K562 (cell line): ENCODE measurements at regions not wholly inside any gene's neighbourhood (a gene's known extent, or its start where the extent isn't known, plus 50 kb on each side); places are given as distances from the start of the nearest gene placed in this dataset.

Experiments used
- ATAC-seq: fragments of 200-7000 bp; cut with Tn5 transposase; 3 replicates; pipeline ENCODE4 v1.9.1; 2020; ENCODE audit warnings: moderate library complexity
- BruUV-seq: library from RNA; stranded (reverse); fragments of 400-500 nt; replicated peaks from 2 replicates; lab custom pipeline; 2021; lab: Mats Ljungman, UMichigan
- CTCF ChIA-PET: fragments of 300-600 bp; formaldehyde crosslinking; extraction: SDS; loops from one replicate; lab custom pipeline; 2021; ENCODE audit warnings: low intra/inter-chr PET ratio; lab: Yijun Ruan, JAX
- POLR2A ChIA-PET: fragments of 300-600, 350-650 bp; sonication (Branson Sonifier 250); formaldehyde crosslinking; extraction: SDS; loops from one replicate; lab custom pipeline; 2021; ENCODE audit warnings: antibody characterized with exemption, inconsistent platforms; lab: Yijun Ruan, JAX
- DNase-seq, 4 experiments: peaks; one replicate each; pipeline versions ENCODE4 v3.0.0 to v3.0.0-alpha.2; 2011 to 2018; ENCODE audit warnings: low spot score in 3 of 4, mixed read lengths in 3 of 4; ENCODE audit errors: extremely low read depth in 1 of 4
- FAIRE-seq: peaks from 2 replicates; lab custom pipeline; 2011; peaks lifted over from hg19 to GRCh38; lab: Jason Lieb, UNC
- H2AFZ ChIP-seq: 2 replicates; pipeline ENCODE4 v1.6.0; 2011; ENCODE audit warnings: low read depth, low read length, control low read depth, inconsistent platforms
- H3K27ac ChIP-seq: fragments of 200-600 bp; 3 replicates; pipeline ENCODE4 v1.8.0; 2011; ENCODE audit warnings: low read depth, mild to moderate bottlenecking, control low read depth, inconsistent platforms, low read length, moderate library complexity, mixed read lengths; ENCODE audit errors: extremely low read depth
- H3K27me3 ChIP-seq, 2 experiments: fragments of 300-600 bp in 1 of 2; 2 replicates in 1 of 2; 3 replicates in 1 of 2; pipeline versions ENCODE4 v1.6.0 to v1.8.0; 2011; ENCODE audit warnings: inconsistent platforms in 2 of 2, low read length in 2 of 2, mild to moderate bottlenecking in 1 of 2, mixed read lengths in 1 of 2, moderate library complexity in 1 of 2; ENCODE audit not compliant: control insufficient read depth in 2 of 2, insufficient read depth in 2 of 2
- H3K36me3 ChIP-seq: fragments of 300-600 bp; 3 replicates; pipeline ENCODE4 v1.8.0; 2011; ENCODE audit warnings: mild to moderate bottlenecking, low read length, inconsistent platforms; ENCODE audit not compliant: control insufficient read depth, insufficient read depth
- H3K4me1 ChIP-seq, 2 experiments: fragments of 200-600 bp in 1 of 2; replicated peaks in 1 of 2; 2 replicates in 1 of 2; 3 replicates in 1 of 2; pipeline versions ENCODE4 v1.5.1 to v1.8.0; 2011; ENCODE audit warnings: inconsistent platforms in 2 of 2, low read length in 2 of 2, mild to moderate bottlenecking in 1 of 2, mixed read lengths in 1 of 2, moderate library complexity in 1 of 2; ENCODE audit not compliant: control insufficient read depth in 2 of 2, insufficient read depth in 2 of 2
- H3K4me2 ChIP-seq: 2 replicates; pipeline ENCODE4 v1.6.1; 2011; ENCODE audit warnings: low read length, control low read depth, inconsistent platforms, mixed read lengths; ENCODE audit not compliant: insufficient read depth
- H3K4me3 ChIP-seq: fragments of 200-600 bp; sonication (generic), shearing (Covaris generic); 2 replicates; pipeline ENCODE4 v1.5.1; 2016; ENCODE audit warnings: control low read depth, inconsistent platforms
- H3K79me2 ChIP-seq: fragments of 200-600 bp; 3 replicates; pipeline ENCODE4 v1.8.0; 2011; ENCODE audit warnings: low read length, inconsistent platforms; ENCODE audit not compliant: control insufficient read depth, insufficient read depth
- H3K9ac ChIP-seq, 2 experiments: 2 replicates each; pipeline versions ENCODE4 v1.6.0 to v1.6.1; 2011; ENCODE audit warnings: low read depth in 2 of 2, low read length in 2 of 2, control low read depth in 1 of 2, inconsistent platforms in 1 of 2, mild to moderate bottlenecking in 1 of 2, mixed read lengths in 1 of 2; ENCODE audit not compliant: insufficient read depth in 1 of 2
- H3K9me1 ChIP-seq: one replicate; pipeline ENCODE4 v1.6.0; 2011; ENCODE audit warnings: inconsistent platforms, mild to moderate bottlenecking, low read length, moderate library complexity; ENCODE audit not compliant: control insufficient read depth, insufficient read depth
- H3K9me3 ChIP-seq: replicated peaks from 2 replicates; pipeline ENCODE4 v1.5.1; 2011; ENCODE audit warnings: low read depth, low read length, inconsistent platforms; ENCODE audit not compliant: control insufficient read depth, insufficient read depth
- H4K20me1 ChIP-seq: replicated peaks from 2 replicates; pipeline ENCODE4 v1.6.1; 2011; ENCODE audit warnings: low read length, inconsistent platforms, mixed read lengths; ENCODE audit not compliant: control insufficient read depth, insufficient read depth
- CTCFL ChIP-seq: IDR thresholded peaks from 2 replicates; pipeline ENCODE4 v1.6.1; 2011; ENCODE audit warnings: borderline replicate concordance, low read depth, mild to moderate bottlenecking, moderate library complexity, low read length; ENCODE audit not compliant: insufficient read depth, poor library complexity, severe bottlenecking
- JUN ChIP-seq, 2 experiments: sonication (generic) in 1 of 2; formaldehyde crosslinking in 1 of 2; IDR thresholded peaks; 2 replicates each; pipeline versions ENCODE4 v1.6.1 to v1.8.0; 2012 to 2022; ENCODE audit warnings: borderline replicate concordance in 2 of 2, mild to moderate bottlenecking in 2 of 2, improper control_type of control experiment in 1 of 2, low read depth in 1 of 2, low read length in 1 of 2, missing genetic modification reagents in 1 of 2
- MTA2 ChIP-seq: fragments of 450-650 bp; IDR thresholded peaks from 2 replicates; pipeline ENCODE4 v1.6.1; 2016; ENCODE audit warnings: low read depth
- TBL1XR1 ChIP-seq, 2 experiments: IDR thresholded peaks; 2 replicates each; pipeline ENCODE4 v1.6.1; 2012; ENCODE audit warnings: improper control_type of control experiment in 2 of 2, low read length in 2 of 2, mild to moderate bottlenecking in 1 of 2
- ZNF24 ChIP-seq: fragments of 450-650 bp; IDR thresholded peaks from 2 replicates; pipeline ENCODE4 v1.6.1; 2016
- in situ Hi-C: fragments of 300-500 bp; cut with MboI; formaldehyde crosslinking; loops from 4 replicates; pipeline ENCODE4 v1.15.0; 2018; ENCODE audit warnings: inconsistent platforms, mixed read lengths
- intact Hi-C: fragments of 100-400 bp; cut with micrococcal nuclease; formaldehyde crosslinking; loops from 2 replicates; pipeline ENCODE4 v1.14.2; 2022

- no peak for TF ChIP-seq MTA2
- no peak for TF ChIP-seq TBL1XR1 (IDR thresholded peaks at IDR 0.05; ENCODE audit: low read length in 2 of 2)
These were observed 1180.6 kb upstream of the CDH8 start (continued) for GRCh38 chr16:63216696-63217423.

DNA sequence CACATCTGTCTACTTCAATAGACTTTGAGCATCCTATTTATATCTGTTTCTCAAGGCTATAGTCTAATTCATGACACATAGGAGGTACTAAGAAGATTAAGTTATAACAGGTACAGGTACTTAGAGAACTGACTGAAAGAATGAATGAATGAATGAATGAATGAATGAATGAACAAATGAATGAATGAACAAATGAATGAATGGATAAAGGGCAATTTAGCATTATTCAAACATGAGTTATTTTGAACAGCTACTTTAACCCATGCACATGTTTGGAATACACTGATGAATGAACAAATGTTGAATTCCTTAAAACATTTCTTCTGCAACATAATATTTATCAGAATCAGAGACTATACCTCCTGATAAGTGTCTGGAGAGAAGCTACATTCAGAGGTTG is 1165.6 kb upstream of the CDH8 start:
- intact Hi-C loops, result no loop called here

More for the DNA sequence above, 1165.6 kb upstream of the CDH8 start:
- POLR2A ChIA-PET, result no interaction called here
- H3K79me2 ChIP-seq, result no peaks in the 10 kb centered on the region
- no peaks in the 10 kb centered on the region for H3K4me1 ChIP-seq
- H3K9me3 ChIP-seq, result no peaks in the 10 kb centered on the region
- in situ Hi-C loops, result no loop called here
- no peak overlapping the region for H3K9ac ChIP-seq
- DNase-seq (no peak), ATAC-seq (no peak), FAIRE-seq (no peak)
- H3K4me2 ChIP-seq, result no peak overlapping the region
- no peak overlapping the region for H3K4me3 ChIP-seq
- H4K20me1 ChIP-seq, result no peaks in the 10 kb centered on the region
- CTCF ChIA-PET, result no interaction called here
- H3K27me3 ChIP-seq, result no peaks in the 10 kb centered on the region
- no peak overlapping the region for H2AFZ ChIP-seq
- no peak overlapping the region for H3K27ac ChIP-seq
- TF ChIP-seq ZNF24 (peak; percentile 57; the same call in 1 of the 2 replicates), JUN (IDR thresholded peaks at IDR 0.05; ENCODE audit: borderline replicate concordance, low read depth, low read length) (no peak), JUN (CRISPR knock-in tag; IDR thresholded peaks at IDR 0.05; ENCODE audit: borderline replicate concordance) (no peak), CTCFL (no peak)
- H3K9me1 ChIP-seq, result no peaks in the 10 kb centered on the region
- H3K36me3 ChIP-seq, result no peaks in the 10 kb centered on the region
- BruUV-seq, result no TSS peak
